GM12892 (cell line): ENCODE measurements at regions not wholly inside any gene's neighbourhood (a gene's known extent, or its start where the extent isn't known, plus 50 kb on each side); places are given as distances from the start of the nearest gene placed in this dataset.

Experiments
- POLR2A ChIP-seq: IDR thresholded peaks from 2 replicates; pipeline ENCODE4 v1.6.1; 2011; ENCODE audit warnings: low read depth, low read length, control low read depth
- POLR2AphosphoS5 ChIP-seq: IDR thresholded peaks from 2 replicates; pipeline ENCODE4 v1.6.1; 2011; ENCODE audit warnings: low read depth, low read length, control low read depth
- TAF1 ChIP-seq: IDR thresholded peaks from 2 replicates; pipeline ENCODE4 v1.6.1; 2011; ENCODE audit warnings: low read depth, mild to moderate bottlenecking, control low read depth, low read length, borderline replicate concordance

GRCh38 chr5:159785656-159786055 is 130.6 kb upstream of the ADRA1B start:
- TF ChIP-seq POLR2A (no peak), POLR2AphosphoS5 (no peak), TAF1 (no peak)
